ENCODE measurements at regions not wholly inside any gene's neighbourhood (a gene's known extent, or its start where the extent isn't known, plus 50 kb on each side); places are given as distances from the start of the nearest gene placed in this dataset.

- no peak for TF ChIP-seq CTCF (IDR thresholded peaks at IDR 0.05)
- H3K27ac Mint-ChIP-seq, result no peak overlapping the region
- Histone ChIP-seq H3K4me3 (ENCODE audit: low read length) (no peak overlapping the region), H3K4me1 (ENCODE audit: insufficient read depth, low read length) (no peaks in the 10 kb centered on the region), H3K36me3 (ENCODE audit: insufficient read depth, low read length) (no peaks in the 10 kb centered on the region), H3K27ac (ENCODE audit: low read depth in 1 of 2, low read length in 2 of 2) (no peak overlapping the region), H3K9me3 (ENCODE audit: control insufficient read depth in 1 of 2, insufficient read depth in 1 of 2, low read length in 2 of 2) (no peaks in the 10 kb centered on the region), H3K27me3 (ENCODE audit: control insufficient read depth in 1 of 2, insufficient read depth in 2 of 2, low read length in 2 of 2) (peaks cover 3 to 13% of the 10 kb centered on the region in 2 experiments)
- DNase-seq (no peak), ATAC-seq (ENCODE audit: poor library complexity) (no peak)
- H3K36me3 Mint-ChIP-seq (ENCODE audit: low read depth), result no peaks in the 10 kb centered on the region
- no peaks in the 10 kb centered on the region for H3K4me1 Mint-ChIP-seq (ENCODE audit: low read depth)
- CTCF ChIA-PET, result no interaction called here
- POLR2A ChIA-PET, result no interaction called here
- intact Hi-C loops (cut with DNase I, micrococcal nuclease), result no loop called here
- H3K9me3 Mint-ChIP-seq, result no peaks in the 10 kb centered on the region
- no peak overlapping the region for H3K4me3 Mint-ChIP-seq
- peaks cover 39% of the 10 kb centered on the region for H3K27me3 Mint-ChIP-seq
Measured at GRCh38 chr14:95007921-95008320, 149.4 kb downstream of the DICER1 start.

- intact Hi-C loops (cut with DNase I, micrococcal nuclease), result no loop called here
- DNase-seq (no peak), ATAC-seq (ENCODE audit: poor library complexity) (no peak)
- Mint-ChIP-seq H3K9me3 (no peaks in the 10 kb centered on the region), H3K27me3 (peaks cover 31% of the 10 kb centered on the region), H3K4me1 (ENCODE audit: low read depth) (no peaks in the 10 kb centered on the region), H3K36me3 (ENCODE audit: low read depth) (no peaks in the 10 kb centered on the region), H3K4me3 (no peak overlapping the region), H3K27ac (no peak overlapping the region)
- Histone ChIP-seq H3K27me3 (ENCODE audit: control insufficient read depth in 1 of 2, insufficient read depth in 2 of 2, low read length in 2 of 2) (peaks cover 3 to 9% of the 10 kb centered on the region in 2 experiments), H3K4me1 (ENCODE audit: insufficient read depth, low read length) (no peaks in the 10 kb centered on the region), H3K4me3 (ENCODE audit: low read length) (no peak overlapping the region), H3K36me3 (ENCODE audit: insufficient read depth, low read length) (no peaks in the 10 kb centered on the region), H3K27ac (ENCODE audit: low read depth in 1 of 2, low read length in 2 of 2) (no peak overlapping the region), H3K9me3 (ENCODE audit: control insufficient read depth in 1 of 2, insufficient read depth in 1 of 2, low read length in 2 of 2) (no peaks in the 10 kb centered on the region)
- ChIA-PET CTCF (no interaction called here), POLR2A (no interaction called here)
- TF ChIP-seq CTCF (IDR thresholded peaks at IDR 0.05), result no peak
Measured at GRCh38 chr14:95006479-95006878, 150.8 kb downstream of the DICER1 start.

GRCh38 chr14:95006051-95006450 lies 151.3 kb downstream of the DICER1 start:
- ATAC-seq (ENCODE audit: poor library complexity) (no peak), DNase-seq (no peak)
- CTCF ChIA-PET, result no interaction called here
- no peak overlapping the region for H3K27ac ChIP-seq (ENCODE audit: low read depth in 1 of 2, low read length in 2 of 2)
- H3K27ac Mint-ChIP-seq, result no peak overlapping the region
- no peaks in the 10 kb centered on the region for H3K4me1 Mint-ChIP-seq (ENCODE audit: low read depth)
- POLR2A ChIA-PET, result no interaction called here
- H3K4me3 ChIP-seq (ENCODE audit: low read length), result no peak overlapping the region
- no peaks in the 10 kb centered on the region for H3K36me3 ChIP-seq (ENCODE audit: insufficient read depth, low read length)
- H3K27me3 Mint-ChIP-seq, result peaks cover 32% of the 10 kb centered on the region
- no peaks in the 10 kb centered on the region for H3K9me3 ChIP-seq (ENCODE audit: control insufficient read depth in 1 of 2, insufficient read depth in 1 of 2, low read length in 2 of 2)
- H3K9me3 Mint-ChIP-seq, result no peaks in the 10 kb centered on the region
- H3K36me3 Mint-ChIP-seq (ENCODE audit: low read depth), result no peaks in the 10 kb centered on the region
- TF ChIP-seq CTCF (IDR thresholded peaks at IDR 0.05), result no peak
- no peak overlapping the region for H3K4me3 Mint-ChIP-seq
- H3K4me1 ChIP-seq (ENCODE audit: insufficient read depth, low read length), result no peaks in the 10 kb centered on the region
- intact Hi-C loops (cut with DNase I, micrococcal nuclease), result no loop called here
- H3K27me3 ChIP-seq (ENCODE audit: control insufficient read depth in 1 of 2, insufficient read depth in 2 of 2, low read length in 2 of 2), result peaks cover 2 to 9% of the 10 kb centered on the region in 2 experiments
